Tibial nerve (tissue), 3 donors: ENCODE measurements at regions not wholly inside any gene's neighbourhood (a gene's known extent, or its start where the extent isn't known, plus 50 kb on each side); places are given as distances from the start of the nearest gene placed in this dataset.

Source experiments
- POLR2A ChIP-seq, 2 donors: fragments of 450-650 bp; IDR thresholded peaks; one replicate each; pipeline ENCODE4 v1.6.1; 2017; ENCODE audit warnings: antibody characterized with exemption in 2 of 2, mild to moderate bottlenecking in 2 of 2, moderate library complexity in 2 of 2
- TF ChIP-seq, protein P1 (sequence below), 5 experiments: fragments of 200-600 bp in 3 of 5; fragments of 450-650 bp in 2 of 5; sonication (generic) in 3 of 5; IDR thresholded peaks; one replicate each; pipeline ENCODE4 v1.5.1; 2016 to 2019; ENCODE audit warnings: antibody characterized with exemption in 5 of 5, mild to moderate bottlenecking in 3 of 5, moderate library complexity in 2 of 5

GRCh38 chr5:74007193-74007592 lies 381.2 kb downstream of the ARHGEF28 start:
- TF ChIP-seq, protein P1, sequence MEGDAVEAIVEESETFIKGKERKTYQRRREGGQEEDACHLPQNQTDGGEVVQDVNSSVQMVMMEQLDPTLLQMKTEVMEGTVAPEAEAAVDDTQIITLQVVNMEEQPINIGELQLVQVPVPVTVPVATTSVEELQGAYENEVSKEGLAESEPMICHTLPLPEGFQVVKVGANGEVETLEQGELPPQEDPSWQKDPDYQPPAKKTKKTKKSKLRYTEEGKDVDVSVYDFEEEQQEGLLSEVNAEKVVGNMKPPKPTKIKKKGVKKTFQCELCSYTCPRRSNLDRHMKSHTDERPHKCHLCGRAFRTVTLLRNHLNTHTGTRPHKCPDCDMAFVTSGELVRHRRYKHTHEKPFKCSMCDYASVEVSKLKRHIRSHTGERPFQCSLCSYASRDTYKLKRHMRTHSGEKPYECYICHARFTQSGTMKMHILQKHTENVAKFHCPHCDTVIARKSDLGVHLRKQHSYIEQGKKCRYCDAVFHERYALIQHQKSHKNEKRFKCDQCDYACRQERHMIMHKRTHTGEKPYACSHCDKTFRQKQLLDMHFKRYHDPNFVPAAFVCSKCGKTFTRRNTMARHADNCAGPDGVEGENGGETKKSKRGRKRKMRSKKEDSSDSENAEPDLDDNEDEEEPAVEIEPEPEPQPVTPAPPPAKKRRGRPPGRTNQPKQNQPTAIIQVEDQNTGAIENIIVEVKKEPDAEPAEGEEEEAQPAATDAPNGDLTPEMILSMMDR (IDR thresholded peaks at IDR 0.05), result no peak
- no peak for TF ChIP-seq POLR2A (IDR thresholded peaks at IDR 0.05)
